ENCODE measurements at regions not wholly inside any gene's neighbourhood (a gene's known extent, or its start where the extent isn't known, plus 50 kb on each side); places are given as distances from the start of the nearest gene placed in this dataset.
A peak's percentile ranks its signal among the peaks of the same experiment; 100 is the strongest.

DNA sequence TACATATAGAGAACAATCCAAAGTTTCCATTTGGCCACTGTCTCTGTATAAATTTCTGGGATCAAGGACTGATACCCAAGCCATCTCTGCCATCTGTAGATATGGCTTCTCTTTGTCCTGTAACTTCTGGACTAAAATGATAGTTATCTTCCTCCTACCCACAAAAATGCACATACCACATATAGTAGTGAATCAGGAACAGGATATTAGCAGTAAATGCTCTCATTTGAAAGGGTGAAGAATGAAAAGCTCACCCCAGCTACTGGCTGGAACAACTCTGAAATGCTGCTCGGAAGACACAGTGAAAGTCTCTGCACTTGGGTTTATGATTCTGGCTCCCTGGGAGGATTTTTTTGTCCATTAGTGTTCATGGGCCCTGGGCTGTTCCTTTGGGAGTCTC lies 856.4 kb upstream of the LRRC4C start:
- no peak for DNase-seq (ENCODE audit: low read depth)
- no peak overlapping the region for H3K4me3 ChIP-seq (ENCODE audit: low read depth, low read length)
- TF ChIP-seq CTCF (IDR thresholded peaks at IDR 0.05; ENCODE audit: control insufficient read depth, extremely low read depth, insufficient read depth), result no peak

- no peak for TF ChIP-seq CTCF (IDR thresholded peaks at IDR 0.05; ENCODE audit: control insufficient read depth, extremely low read depth, insufficient read depth)
- no peak overlapping the region for H3K4me3 ChIP-seq (ENCODE audit: low read depth, low read length)
- DNase-seq (ENCODE audit: low read depth), result peak; percentile 79
These were observed 860.5 kb upstream of the LRRC4C start for GRCh38 chr11:42319921-42320320.

DNA sequence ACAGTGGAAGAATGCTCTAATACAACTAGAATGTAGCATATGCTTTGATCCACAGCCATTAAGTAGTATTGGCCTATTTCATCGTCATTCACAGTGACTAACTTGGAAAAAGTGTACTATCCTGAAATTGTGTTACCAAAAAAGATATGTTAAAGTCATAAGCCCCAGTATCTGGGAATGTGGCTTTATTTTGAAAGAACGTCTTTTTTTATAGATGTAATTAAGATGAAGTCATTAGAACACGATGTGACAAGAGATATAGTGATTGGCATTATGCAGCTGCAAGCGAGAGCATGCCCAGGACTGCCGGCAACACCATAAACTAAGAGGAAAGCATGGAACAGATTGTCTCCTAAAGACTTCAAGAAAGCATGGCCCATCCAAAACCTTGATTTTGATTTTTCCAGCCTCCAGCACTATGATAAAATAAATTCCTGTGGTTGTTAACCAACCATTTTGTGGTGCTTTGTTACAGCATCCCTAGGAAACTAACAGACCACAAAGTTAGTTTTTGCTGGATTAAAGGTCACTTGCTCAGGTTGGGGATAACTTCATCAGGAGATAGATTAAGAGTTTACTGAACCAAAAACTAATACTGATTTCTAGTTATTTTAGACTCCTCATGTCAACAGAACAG lies 870.6 kb upstream of the LRRC4C start:
- no peak for TF ChIP-seq CTCF (IDR thresholded peaks at IDR 0.05; ENCODE audit: control insufficient read depth, extremely low read depth, insufficient read depth)
- no peak for DNase-seq (ENCODE audit: low read depth)

DNA sequence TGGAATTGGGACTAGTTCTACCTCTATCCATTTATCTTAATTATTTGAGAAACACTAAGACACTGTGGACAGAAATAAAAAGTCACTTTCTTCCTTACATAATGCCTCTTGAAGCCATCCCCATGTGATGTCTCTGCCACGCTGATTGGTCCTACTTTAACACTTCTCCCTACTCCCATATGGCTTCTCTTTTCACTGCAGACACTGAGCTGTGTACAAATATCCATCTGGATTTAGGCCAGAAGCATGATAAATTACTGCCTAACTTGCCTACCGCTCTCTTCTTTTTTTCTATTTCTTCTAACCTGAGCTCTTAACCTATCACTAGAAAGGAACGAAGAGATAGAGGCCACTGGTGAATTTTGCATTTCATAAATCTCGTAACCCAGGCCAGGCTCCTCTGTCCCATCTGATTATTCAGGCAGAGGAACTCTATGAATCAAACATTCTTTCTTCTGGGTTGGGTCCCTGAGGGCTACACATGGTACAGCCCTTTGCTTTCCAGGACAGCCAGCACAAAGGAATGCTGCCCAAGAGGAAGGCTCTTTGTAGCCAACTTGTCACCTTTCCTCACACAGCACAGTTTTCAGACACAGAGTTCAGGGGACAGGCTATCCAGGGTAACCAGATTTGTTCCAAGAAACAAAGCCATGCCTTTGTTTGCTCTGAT lies 878.5 kb upstream of the LRRC4C start:
- DNase-seq (ENCODE audit: low read depth), result no peak
- no peak for TF ChIP-seq CTCF (IDR thresholded peaks at IDR 0.05; ENCODE audit: control insufficient read depth, extremely low read depth, insufficient read depth)
- H3K4me3 ChIP-seq (ENCODE audit: low read depth, low read length), result no peak overlapping the region

More for the DNA sequence above, 870.6 kb upstream of the LRRC4C start:
- no peak overlapping the region for H3K4me3 ChIP-seq (ENCODE audit: low read depth, low read length)

GRCh38 chr11:42344204-42344792 lies 884.8 kb upstream of the LRRC4C start:
- no peak for TF ChIP-seq CTCF (IDR thresholded peaks at IDR 0.05; ENCODE audit: control insufficient read depth, extremely low read depth, insufficient read depth)

GRCh38 chr11:42345933-42346332 lies 886.5 kb upstream of the LRRC4C start:
- no peak for TF ChIP-seq CTCF (IDR thresholded peaks at IDR 0.05; ENCODE audit: control insufficient read depth, extremely low read depth, insufficient read depth)
- H3K4me3 ChIP-seq (ENCODE audit: low read depth, low read length), result no peak overlapping the region
- DNase-seq (ENCODE audit: low read depth), result no peak

More at GRCh38 chr11:42344204-42344792, 884.8 kb upstream of the LRRC4C start:
- H3K4me3 ChIP-seq (ENCODE audit: low read depth, low read length), result no peak overlapping the region
- no peak for DNase-seq (ENCODE audit: low read depth)
